ENCODE measurements at regions not wholly inside any gene's neighbourhood (a gene's known extent, or its start where the extent isn't known, plus 50 kb on each side); places are given as distances from the start of the nearest gene placed in this dataset.

DNA sequence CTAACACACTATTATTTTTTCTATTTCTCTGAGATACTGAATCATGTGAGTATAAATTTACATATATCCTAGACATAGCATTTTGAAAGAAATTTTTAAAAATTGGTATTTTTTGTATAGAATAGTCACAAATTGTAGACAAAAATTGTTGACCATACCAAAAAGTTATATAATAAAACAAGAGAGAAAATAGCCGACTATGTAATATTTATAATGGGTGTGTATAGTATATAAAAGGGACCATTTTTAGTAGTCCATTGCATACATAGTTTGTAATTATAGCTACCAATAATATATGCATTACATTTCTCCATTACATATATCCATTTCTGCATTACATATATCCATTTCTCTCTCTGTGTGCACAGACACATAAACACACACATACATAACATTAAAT, 590.2 kb downstream of the TMTC2 start:
- Histone ChIP-seq H3K36me3 (ENCODE audit: insufficient read depth, low read length) (no peaks in the 10 kb centered on the region), H2AFZ (ENCODE audit: low read length) (no peak overlapping the region), H4K20me1 (ENCODE audit: insufficient read depth, low read length) (no peaks in the 10 kb centered on the region), H3K4me2 (ENCODE audit: low read length) (no peak overlapping the region), H3K9ac (ENCODE audit: low read length) (no peak overlapping the region), H3K27ac (ENCODE audit: low read depth, low read length, poor library complexity, severe bottlenecking) (no peak overlapping the region), H3K4me1 (ENCODE audit: insufficient read depth, low read length, severe bottlenecking) (no peaks in the 10 kb centered on the region), H3K27me3 (ENCODE audit: insufficient read depth, low read length) (no peaks in the 10 kb centered on the region), H3K4me3 (ENCODE audit: low read depth, low read length, poor library complexity, severe bottlenecking) (no peak overlapping the region), H3F3A (ENCODE audit: insufficient read depth, low read length) (no peaks in the 10 kb centered on the region), H3K9me3 (ENCODE audit: low read length) (no peaks in the 10 kb centered on the region), H3K9me2 (ENCODE audit: low read depth, low read length) (no peaks in the 10 kb centered on the region), H3K79me2 (ENCODE audit: insufficient read depth, low read length) (no peaks in the 10 kb centered on the region)
- TF ChIP-seq EZH2 (IDR thresholded peaks at IDR 0.05; ENCODE audit: borderline replicate concordance, low read length): no peak
- TF ChIP-seq, protein P1, sequence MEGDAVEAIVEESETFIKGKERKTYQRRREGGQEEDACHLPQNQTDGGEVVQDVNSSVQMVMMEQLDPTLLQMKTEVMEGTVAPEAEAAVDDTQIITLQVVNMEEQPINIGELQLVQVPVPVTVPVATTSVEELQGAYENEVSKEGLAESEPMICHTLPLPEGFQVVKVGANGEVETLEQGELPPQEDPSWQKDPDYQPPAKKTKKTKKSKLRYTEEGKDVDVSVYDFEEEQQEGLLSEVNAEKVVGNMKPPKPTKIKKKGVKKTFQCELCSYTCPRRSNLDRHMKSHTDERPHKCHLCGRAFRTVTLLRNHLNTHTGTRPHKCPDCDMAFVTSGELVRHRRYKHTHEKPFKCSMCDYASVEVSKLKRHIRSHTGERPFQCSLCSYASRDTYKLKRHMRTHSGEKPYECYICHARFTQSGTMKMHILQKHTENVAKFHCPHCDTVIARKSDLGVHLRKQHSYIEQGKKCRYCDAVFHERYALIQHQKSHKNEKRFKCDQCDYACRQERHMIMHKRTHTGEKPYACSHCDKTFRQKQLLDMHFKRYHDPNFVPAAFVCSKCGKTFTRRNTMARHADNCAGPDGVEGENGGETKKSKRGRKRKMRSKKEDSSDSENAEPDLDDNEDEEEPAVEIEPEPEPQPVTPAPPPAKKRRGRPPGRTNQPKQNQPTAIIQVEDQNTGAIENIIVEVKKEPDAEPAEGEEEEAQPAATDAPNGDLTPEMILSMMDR (IDR thresholded peaks at IDR 0.05; ENCODE audit: low read length): no peak

DNA sequence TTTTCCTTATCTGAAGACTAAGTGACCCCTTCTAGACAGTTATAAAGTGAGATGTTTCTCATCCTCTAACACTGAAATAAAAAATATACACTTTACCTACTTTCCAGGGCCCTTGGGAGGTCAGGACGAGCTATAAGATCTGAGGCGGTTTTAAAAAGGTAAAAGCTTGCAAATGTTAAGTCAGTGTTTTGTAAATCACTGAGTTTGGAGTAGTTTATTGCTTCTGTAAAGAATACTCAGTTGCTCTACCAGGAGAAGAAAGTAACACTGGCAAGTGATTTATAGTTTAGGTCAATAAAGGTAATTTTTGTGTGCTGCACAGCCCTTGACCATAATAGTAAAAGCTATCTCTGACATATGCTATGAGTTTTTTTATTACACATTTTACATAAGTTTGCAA, 584.5 kb downstream of the TMTC2 start:
- Histone ChIP-seq H3K4me3 (ENCODE audit: low read depth, low read length, poor library complexity, severe bottlenecking) (no peak overlapping the region), H3K27ac (ENCODE audit: low read depth, low read length, poor library complexity, severe bottlenecking) (no peak overlapping the region), H3F3A (ENCODE audit: insufficient read depth, low read length) (no peaks in the 10 kb centered on the region), H3K4me1 (ENCODE audit: insufficient read depth, low read length, severe bottlenecking) (no peaks in the 10 kb centered on the region), H2AFZ (ENCODE audit: low read length) (no peak overlapping the region), H3K4me2 (ENCODE audit: low read length) (no peak overlapping the region), H3K9me2 (ENCODE audit: low read depth, low read length) (no peaks in the 10 kb centered on the region), H3K9me3 (ENCODE audit: low read length) (no peaks in the 10 kb centered on the region), H3K79me2 (ENCODE audit: insufficient read depth, low read length) (no peaks in the 10 kb centered on the region), H4K20me1 (ENCODE audit: insufficient read depth, low read length) (no peaks in the 10 kb centered on the region), H3K9ac (ENCODE audit: low read length) (no peak overlapping the region), H3K36me3 (ENCODE audit: insufficient read depth, low read length) (no peaks in the 10 kb centered on the region), H3K27me3 (ENCODE audit: insufficient read depth, low read length) (no peaks in the 10 kb centered on the region)
- no peak for TF ChIP-seq EZH2 (IDR thresholded peaks at IDR 0.05; ENCODE audit: borderline replicate concordance, low read length)
- TF ChIP-seq, protein P1 (IDR thresholded peaks at IDR 0.05; ENCODE audit: low read length): no peak

DNA sequence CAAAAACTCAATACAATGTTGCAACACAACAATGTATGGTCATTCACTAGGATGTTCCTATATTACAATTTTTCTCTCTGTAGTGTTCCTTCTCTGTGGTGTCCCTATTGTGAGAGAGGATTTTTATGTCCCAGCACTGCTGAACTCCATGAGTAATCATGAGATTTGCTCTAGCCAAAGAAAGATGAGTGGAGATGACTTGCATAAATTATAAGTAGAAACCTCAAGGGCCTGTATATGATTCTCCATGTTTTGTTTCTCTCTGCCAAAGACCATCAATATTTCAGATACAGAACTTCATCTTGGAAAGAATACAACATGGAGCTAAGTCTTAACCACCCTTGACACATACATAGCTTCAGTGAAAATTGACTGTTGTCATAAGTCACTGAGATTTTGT, 579.1 kb downstream of the TMTC2 start:
- no peak overlapping the region for H3K27ac ChIP-seq (ENCODE audit: low read depth, low read length, poor library complexity, severe bottlenecking)
- H3K9ac ChIP-seq (ENCODE audit: low read length): no peak overlapping the region
- no peaks in the 10 kb centered on the region for H3K9me3 ChIP-seq (ENCODE audit: low read length)
- TF ChIP-seq EZH2 (IDR thresholded peaks at IDR 0.05; ENCODE audit: borderline replicate concordance, low read length): no peak
- TF ChIP-seq, protein P1 (IDR thresholded peaks at IDR 0.05; ENCODE audit: low read length): no peak
- H3K4me2 ChIP-seq (ENCODE audit: low read length): no peak overlapping the region
- no peaks in the 10 kb centered on the region for H3K36me3 ChIP-seq (ENCODE audit: insufficient read depth, low read length)
- H3K9me2 ChIP-seq (ENCODE audit: low read depth, low read length): no peaks in the 10 kb centered on the region
- no peaks in the 10 kb centered on the region for H3K79me2 ChIP-seq (ENCODE audit: insufficient read depth, low read length)
- no peaks in the 10 kb centered on the region for H3K4me1 ChIP-seq (ENCODE audit: insufficient read depth, low read length, severe bottlenecking)
- H3K4me3 ChIP-seq (ENCODE audit: low read depth, low read length, poor library complexity, severe bottlenecking): no peak overlapping the region
- no peaks in the 10 kb centered on the region for H4K20me1 ChIP-seq (ENCODE audit: insufficient read depth, low read length)
- H2AFZ ChIP-seq (ENCODE audit: low read length): no peak overlapping the region
- no peaks in the 10 kb centered on the region for H3K27me3 ChIP-seq (ENCODE audit: insufficient read depth, low read length)
- H3F3A ChIP-seq (ENCODE audit: insufficient read depth, low read length): no peaks in the 10 kb centered on the region
